Endothelial cell of umbilical vein (primary cell): ENCODE measurements at regions not wholly inside any gene's neighbourhood (a gene's known extent, or its start where the extent isn't known, plus 50 kb on each side); places are given as distances from the start of the nearest gene placed in this dataset.

Experiments used
- CTCF ChIP-seq, 2 donors: IDR thresholded peaks; 1 replicate in 1 of 2; 2 replicates in 1 of 2; pipeline ENCODE4 v1.5.1; 2011; ENCODE audit warnings: low read length in 2 of 2, mild to moderate bottlenecking in 2 of 2, moderate library complexity in 2 of 2, control low read depth in 1 of 2, inconsistent platforms in 1 of 2, low read depth in 1 of 2; ENCODE audit not compliant: insufficient read depth in 1 of 2; ENCODE audit errors: extremely low read depth in 1 of 2
- EZH2 ChIP-seq: IDR thresholded peaks from 2 replicates; pipeline ENCODE4 v1.6.1; 2012; ENCODE audit warnings: borderline replicate concordance, low read depth, mild to moderate bottlenecking, moderate library complexity, low read length, inconsistent platforms; ENCODE audit not compliant: severe bottlenecking
- FOS ChIP-seq: IDR thresholded peaks from 2 replicates; pipeline ENCODE4 v1.6.1; 2011; ENCODE audit warnings: mild to moderate bottlenecking, low read length, moderate library complexity, borderline replicate concordance; ENCODE audit not compliant: insufficient read depth
- GATA2 ChIP-seq: IDR thresholded peaks from 2 replicates; pipeline ENCODE4 v1.7.0; 2011; ENCODE audit warnings: low read depth, mild to moderate bottlenecking, moderate library complexity, mixed read lengths, low read length; ENCODE audit not compliant: insufficient read length, insufficient read depth
- JUN ChIP-seq: IDR thresholded peaks from 2 replicates; pipeline ENCODE4 v1.6.1; 2011; ENCODE audit warnings: borderline replicate concordance, low read depth; ENCODE audit not compliant: insufficient read length, insufficient read depth
- MAX ChIP-seq: IDR thresholded peaks from 2 replicates; pipeline ENCODE4 v1.6.1; 2011; ENCODE audit not compliant: insufficient read depth, insufficient read length
- MYC ChIP-seq: IDR thresholded peaks from one replicate; pipeline ENCODE4 v1.6.1; 2011; ENCODE audit warnings: mild to moderate bottlenecking, low read depth, low read length
- POLR2A ChIP-seq: IDR thresholded peaks from 2 replicates; pipeline ENCODE4 v1.6.1; 2012; ENCODE audit warnings: low read depth, mild to moderate bottlenecking, control low read depth, low read length
- POLR2AphosphoS5 ChIP-seq: IDR thresholded peaks from 2 replicates; pipeline ENCODE4 v1.6.1; 2012; ENCODE audit warnings: low read depth, mild to moderate bottlenecking, control low read depth, low read length, moderate library complexity; ENCODE audit not compliant: insufficient read depth

GRCh38 chr7:127064-127598 lies 65.2 kb upstream of the FAM20C start:
- TF ChIP-seq CTCF (IDR thresholded peaks at IDR 0.05; ENCODE audit: extremely low read depth in 1 of 2, insufficient read depth in 1 of 2, low read depth in 1 of 2, low read length in 2 of 2): no peak
- TF ChIP-seq EZH2: no peak
- no peak for TF ChIP-seq POLR2A
- no peak for TF ChIP-seq MAX
- no peak for TF ChIP-seq JUN
- no peak for TF ChIP-seq MYC
- TF ChIP-seq POLR2AphosphoS5: no peak
- no peak for TF ChIP-seq FOS
- no peak for TF ChIP-seq GATA2
